RPMI7951 (cell line): ENCODE measurements at regions not wholly inside any gene's neighbourhood (a gene's known extent, or its start where the extent isn't known, plus 50 kb on each side); places are given as distances from the start of the nearest gene placed in this dataset.
A peak's percentile ranks its signal among the peaks of the same experiment; 100 is the strongest.

Experiments
- DNase-seq: peaks from one replicate; pipeline ENCODE4 v3.0.0-alpha.2; 2012; ENCODE audit warnings: low read depth

DNA sequence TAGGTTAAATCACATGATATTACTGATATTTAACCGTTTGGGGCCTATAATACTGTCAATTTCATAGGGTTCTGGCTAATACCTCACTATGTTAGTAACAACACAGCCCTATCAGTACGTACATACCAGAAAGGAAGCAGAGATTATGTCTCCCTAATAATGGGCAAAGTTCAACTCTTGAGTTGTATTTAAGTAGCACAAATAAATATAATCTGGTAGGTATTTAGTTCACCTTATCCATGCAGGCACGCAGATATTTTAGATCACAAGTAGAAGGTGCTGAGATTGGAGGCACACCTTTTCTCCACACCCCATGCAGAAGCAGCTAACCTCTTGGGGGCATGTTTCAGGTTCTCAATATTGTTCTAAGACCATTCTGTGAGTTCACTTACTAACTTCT, 118.9 kb downstream of the IRS1 start:
- DNase-seq, result no peak

DNA sequence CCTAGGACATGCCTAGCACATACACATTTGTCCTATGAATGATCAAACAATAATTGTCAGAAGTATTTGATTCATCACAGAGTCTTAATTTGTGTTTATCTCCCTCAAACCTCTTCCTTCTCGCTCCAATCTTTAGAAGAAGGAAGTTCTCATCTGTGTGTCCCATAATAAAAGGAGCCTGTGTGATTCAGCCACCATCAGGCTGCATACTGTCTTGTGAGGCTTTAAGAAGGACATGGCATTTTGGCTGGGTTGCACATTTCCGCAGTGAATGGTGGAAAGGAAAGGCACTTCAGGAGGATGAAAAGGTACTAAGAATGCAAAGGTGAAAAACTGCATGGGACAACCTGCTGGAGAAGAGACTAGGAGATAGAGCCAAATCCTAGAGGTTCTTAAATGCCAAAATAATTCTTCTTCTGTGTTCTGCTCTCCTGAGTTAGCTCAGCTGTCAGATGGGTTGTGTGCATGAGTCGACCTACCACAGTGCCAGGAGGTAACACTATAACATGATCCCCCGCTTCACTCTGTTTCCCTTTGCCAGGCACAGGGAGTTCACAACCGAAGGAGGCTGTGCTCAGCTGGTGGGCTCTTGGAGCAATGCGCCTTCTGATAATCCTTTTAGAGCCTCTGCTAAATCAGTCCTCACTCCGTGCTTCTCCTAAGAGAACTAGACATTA, 120.1 kb downstream of the IRS1 start:
- no peak for DNase-seq

DNA sequence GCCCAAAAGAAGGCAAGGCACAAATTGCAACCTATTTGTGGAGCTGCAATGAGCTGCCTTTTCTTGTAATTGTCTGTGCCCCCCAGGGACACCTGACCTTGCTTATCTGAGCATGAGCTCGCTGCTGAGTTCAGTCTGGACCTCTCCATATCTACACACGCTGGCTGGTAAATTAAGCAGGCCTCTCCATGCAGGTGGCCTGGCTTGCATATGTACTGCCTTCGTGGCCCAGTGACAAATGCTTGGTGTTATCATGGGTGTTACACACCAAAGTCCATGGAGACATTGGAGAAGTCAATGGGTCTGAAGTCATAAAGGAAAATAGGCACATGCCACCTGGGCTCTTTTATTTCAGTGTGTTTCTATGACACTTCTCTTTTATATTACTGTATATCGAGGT, 121.2 kb downstream of the IRS1 start:
- DNase-seq, result no peak

DNA sequence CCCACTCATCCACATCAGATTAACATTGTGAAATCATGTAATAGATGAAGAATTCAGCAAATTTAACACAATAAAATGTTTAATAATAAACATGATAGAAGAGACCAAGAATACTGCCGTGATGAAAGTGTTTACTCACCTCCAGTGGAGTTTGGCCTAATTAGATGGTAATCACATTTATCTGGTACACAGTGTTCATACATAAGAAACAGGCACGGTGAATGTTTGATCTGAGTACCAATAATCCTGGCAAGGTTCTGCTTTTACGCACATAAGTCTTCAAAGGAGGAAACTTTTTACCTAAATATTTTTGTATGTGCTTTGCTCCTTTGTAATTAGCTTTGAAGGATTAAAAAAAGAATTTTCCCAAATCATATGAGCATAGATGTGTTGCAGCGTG, 122.5 kb downstream of the IRS1 start:
- DNase-seq, result no peak

DNA sequence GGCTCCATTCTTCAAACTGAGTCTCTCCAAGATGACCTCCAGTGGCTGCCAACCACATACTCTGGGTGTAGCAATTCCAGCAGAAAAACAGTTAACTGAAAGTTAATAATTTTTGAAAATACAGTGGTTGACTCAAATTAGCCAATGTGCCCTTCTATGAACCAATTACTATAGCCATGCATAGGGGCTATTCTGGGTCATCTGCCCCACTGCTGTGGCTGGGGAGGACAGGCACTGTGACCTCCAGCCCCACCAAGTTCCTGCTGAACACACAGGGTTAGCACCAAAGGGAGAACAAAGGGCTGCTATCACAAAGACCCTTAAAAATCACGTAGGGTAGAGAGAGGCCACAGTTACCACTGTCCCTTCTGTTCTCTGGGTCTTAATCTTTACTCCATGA, 123.0 kb downstream of the IRS1 start:
- DNase-seq, result no peak

DNA sequence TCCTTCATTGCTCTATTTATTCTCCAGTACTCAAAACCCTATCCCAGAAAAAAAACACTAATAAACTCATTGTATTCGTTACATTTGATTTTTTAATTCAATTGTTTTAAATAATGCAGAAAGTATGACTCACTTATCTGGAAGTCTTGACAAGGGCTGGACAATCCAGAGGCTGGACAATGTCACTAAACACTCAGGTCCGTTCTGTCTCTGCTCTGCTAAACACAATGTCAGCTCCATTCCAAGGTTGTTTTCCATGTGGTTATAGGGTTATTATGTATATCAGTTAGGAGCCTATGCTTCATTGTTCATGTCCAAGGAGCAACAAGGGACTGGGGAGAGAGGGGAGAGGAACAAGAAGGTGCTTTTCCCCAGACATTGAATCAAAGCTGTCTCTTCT, 125.5 kb downstream of the IRS1 start:
- DNase-seq, result no peak

DNA sequence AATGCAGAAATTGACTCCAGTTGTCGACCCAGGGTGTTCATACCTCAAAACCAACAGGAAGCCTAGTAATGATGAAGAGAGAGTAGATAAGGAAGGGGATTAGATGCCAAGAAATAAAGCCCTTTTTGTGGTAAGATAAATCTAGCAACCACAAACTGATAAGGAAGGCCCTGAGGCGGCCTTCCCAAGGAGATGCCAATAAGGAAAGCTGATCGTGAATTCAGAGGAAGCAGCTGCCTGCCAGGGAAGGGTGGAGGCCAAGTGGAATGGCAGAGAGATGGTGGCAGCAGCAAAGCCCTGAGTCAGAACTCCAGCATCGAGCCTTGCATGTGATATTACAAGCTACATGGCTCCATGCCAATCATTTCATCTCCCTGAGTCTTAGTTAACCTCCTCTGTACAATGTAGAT, 126.3 kb downstream of the IRS1 start:
- peak; percentile 100 for DNase-seq

DNA sequence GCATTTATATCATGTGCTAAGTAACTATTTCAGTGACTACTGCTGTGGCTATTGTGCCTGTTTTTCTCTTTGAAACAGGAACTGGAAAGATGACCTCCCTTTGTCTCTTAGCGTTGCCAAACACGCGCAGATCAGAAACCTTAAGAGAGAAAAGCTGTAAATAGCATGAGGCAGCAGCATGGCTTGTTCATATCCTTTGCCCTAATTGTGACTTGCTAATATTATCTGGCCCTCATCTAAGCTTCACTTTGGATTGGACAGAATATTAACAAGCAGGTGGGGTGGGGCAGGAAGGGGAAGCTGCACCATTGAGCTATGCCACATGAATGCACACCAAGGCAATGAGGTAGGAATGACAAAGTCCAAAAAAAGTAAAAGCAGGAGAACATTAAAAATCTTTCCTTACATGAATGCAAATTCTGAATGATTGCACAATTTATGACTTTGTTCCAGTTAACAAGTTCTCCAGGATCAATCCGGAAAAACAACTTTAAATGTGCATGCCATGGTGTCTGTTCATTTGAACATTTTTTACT, 128.4 kb downstream of the IRS1 start:
- DNase-seq, result no peak

DNA sequence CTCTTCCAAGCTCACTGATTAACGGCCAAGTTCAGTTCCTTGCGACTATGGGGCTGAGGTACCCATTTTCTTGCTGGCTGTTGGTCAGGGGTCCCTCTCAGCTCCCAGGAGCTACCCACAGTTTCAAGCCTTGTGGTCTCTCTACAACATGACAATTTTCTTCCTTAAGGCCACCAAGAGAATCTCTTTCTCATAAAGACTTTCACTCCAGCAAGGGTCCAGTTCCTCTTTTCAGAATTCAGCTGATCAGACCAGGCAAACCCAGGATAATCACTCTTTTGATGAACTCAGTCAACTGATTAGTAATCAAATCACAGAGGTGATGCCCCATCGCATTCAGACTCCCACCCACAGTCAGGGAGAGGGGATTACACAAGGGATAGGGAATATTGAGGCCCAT, 129.7 kb downstream of the IRS1 start:
- no peak for DNase-seq

DNA sequence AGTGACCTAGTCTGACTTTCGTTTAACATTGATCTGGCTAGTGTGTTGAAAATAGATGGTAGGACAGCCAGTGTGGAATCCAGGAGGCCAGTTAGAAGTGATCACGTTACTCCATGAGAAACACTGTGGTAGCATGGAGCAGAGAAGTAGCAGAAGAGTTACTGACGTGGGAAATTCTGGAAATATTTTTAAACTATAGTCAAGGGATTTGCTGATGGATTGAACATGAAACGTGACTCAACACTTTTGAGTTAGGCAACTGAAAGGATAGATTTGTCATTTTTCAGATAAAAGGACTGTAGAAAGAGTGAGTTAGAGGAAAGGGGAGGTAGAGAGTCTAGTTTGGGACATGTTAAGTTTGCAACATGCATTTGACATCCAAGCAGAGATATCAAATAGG, 130.4 kb downstream of the IRS1 start:
- no peak for DNase-seq

DNA sequence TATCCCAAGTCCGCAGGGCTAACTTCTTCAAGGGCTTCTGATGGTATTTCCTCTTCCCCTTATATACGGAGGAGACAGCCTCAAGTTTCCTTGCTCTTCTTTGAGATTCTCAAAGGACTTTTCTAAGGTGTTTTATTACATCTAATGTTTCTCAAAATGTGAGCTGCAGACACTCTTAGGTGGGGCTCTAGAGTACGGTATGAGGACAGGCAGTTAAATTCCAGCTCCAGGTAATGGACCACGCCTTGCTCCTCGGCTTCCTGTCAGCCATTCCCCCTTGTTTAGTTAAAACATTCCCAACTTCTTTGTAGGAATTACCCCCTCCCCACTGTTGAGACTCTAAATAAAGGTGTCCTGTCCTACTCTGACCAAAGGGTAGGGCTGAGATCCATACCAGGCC, 131.9 kb downstream of the IRS1 start:
- no peak for DNase-seq

DNA sequence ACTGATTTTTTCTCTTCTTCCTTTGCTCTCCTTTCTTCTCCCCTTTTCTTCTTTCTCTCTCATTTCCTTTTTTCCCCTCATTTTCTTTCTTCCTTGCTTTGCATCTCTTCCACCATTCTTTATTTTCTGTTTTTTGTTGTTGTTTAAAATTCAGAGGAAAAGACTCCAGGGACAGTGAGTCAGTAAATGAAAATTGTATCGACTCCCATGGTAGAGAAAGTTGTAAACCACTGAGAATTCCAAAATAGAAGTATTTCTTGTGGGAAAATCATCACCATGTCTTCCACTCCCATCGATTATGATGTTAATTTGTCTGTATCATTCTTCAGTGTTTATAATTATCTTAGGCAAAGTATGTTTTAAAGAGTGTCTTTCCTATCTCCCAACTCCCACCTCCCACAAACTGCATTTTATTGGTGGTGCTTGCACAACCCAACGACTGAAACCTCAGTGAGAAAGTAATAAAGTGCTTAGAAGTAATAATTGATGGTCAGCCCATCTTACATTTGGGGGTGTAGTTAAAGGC, 134.3 kb downstream of the IRS1 start:
- DNase-seq, result no peak

DNA sequence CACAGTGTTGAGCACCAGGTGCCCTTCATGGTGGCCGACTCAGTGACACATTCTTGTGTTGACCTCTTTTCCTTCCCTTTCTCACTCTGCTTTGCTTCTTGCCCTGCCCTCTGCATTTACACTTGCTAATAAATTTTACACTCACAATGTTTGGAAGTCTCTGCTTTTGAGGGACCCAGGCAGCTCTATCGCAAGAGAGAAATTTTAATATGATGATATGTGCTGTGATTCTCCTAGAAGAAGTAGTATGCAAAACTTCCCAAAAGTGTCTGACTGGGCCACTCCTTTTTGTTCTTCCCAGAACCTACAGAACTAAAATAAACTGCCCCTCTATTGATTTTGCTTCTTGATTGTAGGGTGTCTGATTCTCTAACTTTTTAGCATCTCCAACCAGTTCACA, 135.0 kb downstream of the IRS1 start:
- DNase-seq, result no peak

DNA sequence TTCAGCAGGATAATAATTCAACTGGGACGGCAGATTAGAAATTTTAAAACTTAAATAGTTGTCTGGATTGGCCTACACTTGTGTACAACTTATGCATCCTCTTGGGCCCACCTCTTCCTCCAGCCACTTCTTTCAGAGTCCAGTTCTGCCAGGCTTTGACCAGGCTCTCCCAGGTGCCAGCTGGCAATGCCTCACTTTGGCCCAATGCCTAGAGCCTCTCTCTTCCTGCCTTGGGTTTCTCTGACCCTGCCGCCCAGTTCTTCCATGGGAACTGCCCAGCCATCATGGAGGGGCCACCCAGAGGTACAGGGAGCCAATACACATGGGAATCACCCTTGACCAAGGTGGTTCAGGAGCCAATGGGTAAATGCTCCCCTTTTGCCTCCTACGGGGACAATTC, 135.5 kb downstream of the IRS1 start:
- DNase-seq, result peak; percentile 53

DNA sequence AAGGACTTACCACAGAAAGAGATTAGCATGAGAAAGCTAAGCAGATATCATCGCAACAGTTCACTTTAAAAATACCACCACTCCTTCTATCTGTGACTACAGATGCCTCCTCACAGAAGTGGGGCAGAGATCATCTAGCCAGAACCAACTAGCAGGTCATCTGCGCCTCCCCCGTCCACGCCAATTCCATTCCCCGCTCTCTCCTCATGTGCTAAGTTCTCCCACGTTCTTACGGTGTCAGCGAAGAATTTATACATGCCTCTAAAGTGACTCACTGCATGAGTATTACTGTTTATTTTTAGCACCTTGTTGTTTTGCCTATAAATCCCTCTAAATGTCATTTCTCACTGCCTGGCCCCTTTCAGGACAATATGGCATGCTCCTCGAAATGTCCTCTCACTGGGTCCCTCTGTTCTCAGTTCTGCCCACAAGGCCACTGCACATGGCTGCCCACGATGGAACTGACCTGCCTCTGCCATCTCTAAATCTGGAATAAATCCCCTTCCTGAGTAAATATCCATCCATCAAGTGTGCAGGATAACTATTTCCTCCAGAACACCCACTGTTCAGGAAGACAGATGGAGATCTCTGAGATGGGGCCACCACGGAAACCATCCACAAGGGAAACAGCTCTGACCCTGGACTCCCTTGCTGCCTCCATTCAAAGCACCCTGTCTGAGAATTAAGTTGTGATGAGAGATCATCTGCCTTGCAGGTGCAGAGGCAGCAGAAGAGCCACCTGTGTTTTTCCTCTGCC, 137.7 kb downstream of the IRS1 start:
- peak; percentile 96 for DNase-seq

DNA sequence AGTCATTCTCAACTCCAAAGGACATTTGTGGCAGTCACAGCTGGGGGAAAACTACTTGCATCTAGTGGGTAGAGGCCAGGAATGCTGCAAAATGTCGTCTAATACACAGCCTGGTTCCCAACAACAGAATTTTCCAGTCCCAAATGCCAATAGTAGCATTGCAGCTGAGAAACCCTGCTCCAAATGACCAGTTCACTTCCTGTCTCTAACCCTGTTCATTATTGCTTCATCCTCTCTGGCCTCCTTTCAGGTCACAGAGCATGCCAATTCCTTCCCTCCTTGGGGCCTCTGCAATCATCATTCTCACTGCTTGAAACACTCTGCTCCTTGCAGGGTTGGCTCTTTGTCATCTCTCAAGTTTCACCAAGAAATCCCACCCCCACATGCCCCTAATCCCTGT, 139.1 kb downstream of the IRS1 start:
- peak; percentile 90 for DNase-seq

DNA sequence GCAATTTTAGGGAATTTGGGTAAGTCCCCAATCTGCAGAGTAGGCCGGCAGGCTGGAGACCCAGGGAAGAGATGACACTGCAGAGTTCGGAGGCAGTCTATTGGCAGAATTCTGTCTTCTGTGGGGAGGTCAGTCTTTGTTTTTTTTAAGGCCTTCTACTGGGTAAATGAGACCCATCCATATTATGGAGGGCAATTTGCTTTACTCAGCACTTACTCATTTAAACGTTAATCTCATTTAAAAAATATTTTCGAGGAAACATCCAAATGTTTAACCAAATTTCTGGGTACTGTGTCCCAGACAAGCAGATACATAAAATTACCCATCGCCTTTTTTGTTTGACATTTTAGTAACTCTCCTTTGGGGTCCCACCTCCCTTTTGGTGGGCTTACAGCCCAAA, 139.5 kb downstream of the IRS1 start:
- DNase-seq, result no peak

DNA sequence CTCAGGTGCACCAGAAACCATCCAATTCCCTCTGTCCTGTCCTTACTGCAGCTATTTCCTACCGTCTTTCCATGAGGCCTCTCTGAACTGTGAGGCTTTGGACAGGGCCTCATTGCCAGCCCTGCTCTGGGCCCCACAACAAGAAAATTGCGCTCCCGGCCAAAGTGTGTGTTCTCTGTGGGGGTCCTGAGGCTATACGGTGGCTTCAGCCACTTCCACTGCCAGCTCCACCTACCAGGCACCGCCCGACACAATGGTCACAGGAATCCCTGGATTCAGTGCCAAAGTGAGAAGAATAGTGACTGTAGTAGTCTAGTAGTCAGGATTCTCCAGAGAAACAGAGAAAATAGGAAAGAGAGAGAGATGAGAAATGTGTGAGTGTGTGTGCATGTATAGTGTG, 140.2 kb downstream of the IRS1 start:
- no peak for DNase-seq

DNA sequence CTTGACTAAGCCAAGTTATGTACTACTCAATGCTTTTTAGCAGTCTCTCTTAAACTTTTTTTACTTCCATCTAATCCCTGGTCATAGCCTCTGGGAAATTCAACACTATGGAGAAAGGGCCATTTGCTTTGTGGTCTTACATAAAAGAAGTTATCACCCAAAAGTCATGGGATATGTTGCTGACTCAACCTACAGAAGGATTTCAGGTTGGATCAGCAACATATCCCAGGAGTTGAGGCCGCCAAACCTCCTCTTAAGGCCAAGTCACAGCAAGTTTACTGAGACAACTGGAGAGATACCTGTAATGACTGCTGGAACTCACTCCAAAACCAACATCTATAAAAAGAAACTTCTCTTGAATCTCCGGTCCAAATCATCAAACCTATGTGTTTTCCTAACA, 141.1 kb downstream of the IRS1 start:
- peak; percentile 79 for DNase-seq

DNA sequence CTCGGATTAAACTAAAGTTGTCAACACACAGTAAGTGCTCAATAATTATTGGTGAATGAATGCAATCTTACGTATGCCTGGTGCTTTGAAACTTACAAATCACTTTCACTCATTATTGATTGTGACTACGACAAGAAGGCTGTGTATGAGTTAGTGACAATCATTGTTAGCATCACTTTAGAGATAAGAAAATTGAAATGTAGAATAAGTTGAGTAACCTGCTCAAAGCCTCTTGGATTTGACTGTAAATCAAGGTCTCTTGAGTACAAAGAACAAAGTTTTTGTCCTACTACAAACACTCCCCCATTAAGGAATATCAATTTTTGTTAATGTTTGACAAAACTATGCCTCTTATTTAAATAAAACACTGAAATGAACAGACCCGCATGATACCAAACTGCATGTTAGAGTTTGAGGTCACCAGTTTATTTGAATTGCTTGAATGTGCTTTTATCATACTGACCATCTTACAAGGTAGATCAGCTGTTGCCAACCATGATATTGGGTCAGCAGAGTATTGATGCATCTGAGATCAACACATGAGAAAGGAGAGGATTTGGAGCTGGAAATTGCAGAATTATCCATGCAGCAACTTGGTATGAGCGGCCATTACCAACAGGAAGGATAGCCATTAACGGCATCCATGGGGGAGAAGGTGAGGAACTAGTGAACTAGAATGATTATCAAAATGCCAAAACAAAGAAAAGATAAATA, 142.1 kb downstream of the IRS1 start:
- DNase-seq, result no peak

DNA sequence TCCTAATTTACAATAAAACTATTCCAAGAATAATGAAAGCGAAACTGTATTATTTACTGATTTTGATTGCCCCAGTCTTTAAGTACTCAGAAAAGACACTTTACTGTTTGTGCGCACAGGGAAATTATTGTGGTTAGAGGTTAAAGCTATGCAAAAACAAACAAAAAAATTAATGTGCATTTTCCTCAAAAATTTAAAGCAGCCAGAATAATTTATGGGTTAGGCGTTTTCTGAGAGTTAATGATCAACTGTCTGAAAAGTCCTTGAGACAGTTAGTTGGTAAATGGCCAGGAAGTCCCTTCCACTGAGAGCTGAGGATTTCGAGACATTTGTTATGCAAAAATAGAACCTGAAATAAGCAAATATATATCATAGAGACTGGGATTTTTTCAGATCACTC, 143.3 kb downstream of the IRS1 start:
- no peak for DNase-seq

DNA sequence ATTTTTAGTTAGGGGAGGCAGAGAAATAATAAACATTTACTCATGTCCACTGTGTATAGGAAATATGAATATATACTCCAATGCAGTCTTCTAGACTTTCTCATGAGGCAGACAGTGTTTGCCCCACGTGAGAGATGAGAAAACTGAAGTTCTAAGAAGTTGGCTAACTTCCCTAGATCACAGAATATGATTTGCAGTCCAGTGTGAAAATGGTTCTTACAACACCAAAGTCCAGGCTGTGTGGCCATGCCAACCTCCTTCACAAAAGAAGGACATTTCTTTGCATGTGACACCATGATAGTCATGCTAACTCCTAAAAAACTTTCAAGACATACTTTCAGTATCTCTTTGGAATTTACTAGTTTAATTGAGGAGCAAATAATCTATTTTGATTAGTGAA, 143.7 kb downstream of the IRS1 start:
- peak; percentile 63 for DNase-seq
